ENCODE measurements at regions not wholly inside any gene's neighbourhood (a gene's known extent, or its start where the extent isn't known, plus 50 kb on each side); places are given as distances from the start of the nearest gene placed in this dataset.

GRCh38 chr2:10500601-10501361 lies 52.7 kb upstream of the ODC1 start:
- ATAC-seq (no peak), DNase-seq (peak in 1 of 4 donors; percentile 56)
- Histone ChIP-seq H3K36me3 (no peaks in the 10 kb centered on the region), H3K4me1 (no peaks in the 10 kb centered on the region), H3K4me3 (no peak overlapping the region), H3K27ac (no peak overlapping the region), H3K9me3 (no peaks in the 10 kb centered on the region), H3K27me3 (peaks cover 0 to 17% of the 10 kb centered on the region in 2 donors)
- intact Hi-C loops (cut with DNase I): no loop called here
- TF ChIP-seq CTCF (IDR thresholded peaks at IDR 0.05): no peak

GRCh38 chr2:10499911-10500521 lies 51.9 kb upstream of the ODC1 start:
- DNase-seq (peak in 1 of 4 donors; percentile 76), ATAC-seq (no peak)
- Histone ChIP-seq H3K9me3 (no peaks in the 10 kb centered on the region), H3K36me3 (no peaks in the 10 kb centered on the region), H3K27me3 (peaks cover 0 to 23% of the 10 kb centered on the region in 2 donors), H3K4me1 (no peaks in the 10 kb centered on the region), H3K27ac (no peak overlapping the region), H3K4me3 (no peak overlapping the region)
- intact Hi-C loops (cut with DNase I): no loop called here
- no peak for TF ChIP-seq CTCF (IDR thresholded peaks at IDR 0.05)

- Histone ChIP-seq H3K4me3 (no peak overlapping the region), H3K27me3 (peaks cover 0 to 26% of the 10 kb centered on the region in 2 donors), H3K9me3 (no peaks in the 10 kb centered on the region), H3K27ac (no peak overlapping the region), H3K36me3 (no peaks in the 10 kb centered on the region), H3K4me1 (no peaks in the 10 kb centered on the region)
- intact Hi-C loops (cut with DNase I): no loop called here
- peak; percentile 70 for ATAC-seq
- DNase-seq: peak in 1 of 4 donors; percentile 52
- TF ChIP-seq CTCF (IDR thresholded peaks at IDR 0.05): no peak
Measured at GRCh38 chr2:10499275-10499907, 51.3 kb upstream of the ODC1 start.

GRCh38 chr2:10498525-10499274 lies 50.6 kb upstream of the ODC1 start:
- ATAC-seq (no peak), DNase-seq (no peak)
- peaks cover 0 to 33% of the 10 kb centered on the region in 2 donors for H3K27me3 ChIP-seq
- H3K4me1 ChIP-seq: no peaks in the 10 kb centered on the region
- H3K4me3 ChIP-seq: no peak overlapping the region
- TF ChIP-seq CTCF (IDR thresholded peaks at IDR 0.05): no peak
- intact Hi-C loops (cut with DNase I): no loop called here
- no peak overlapping the region for H3K27ac ChIP-seq
- no peaks in the 10 kb centered on the region for H3K9me3 ChIP-seq
- H3K36me3 ChIP-seq: no peaks in the 10 kb centered on the region
